ENCODE measurements at regions not wholly inside any gene's neighbourhood (a gene's known extent, or its start where the extent isn't known, plus 50 kb on each side); places are given as distances from the start of the nearest gene placed in this dataset.

DNA sequence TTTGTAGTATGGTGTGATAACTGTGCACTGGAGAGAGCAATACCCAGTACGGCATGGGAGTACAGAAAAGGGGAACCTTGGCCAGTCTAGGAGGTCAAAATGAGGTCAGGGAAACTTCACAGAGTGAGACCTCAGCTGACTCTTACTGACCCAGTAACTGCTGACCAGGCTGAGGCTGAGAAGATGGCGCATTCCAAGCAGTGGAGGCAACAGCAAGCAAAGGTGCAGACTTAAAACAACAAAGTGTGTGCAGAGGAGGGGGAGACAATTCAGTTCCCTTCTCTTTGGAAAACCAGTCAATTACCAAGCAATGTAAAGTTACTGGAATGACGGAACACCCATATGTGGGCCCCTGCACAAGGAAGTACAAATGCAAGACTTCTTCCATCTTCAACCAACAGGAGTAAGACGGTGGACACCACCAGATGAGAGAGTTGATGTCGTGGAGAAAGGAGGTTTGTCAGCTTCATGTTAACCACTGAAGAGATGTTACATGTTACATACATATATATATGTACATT is 54.6 kb upstream of the PRDX6 start:
- DNase-seq (ENCODE audit: low read depth) = no peak

DNA sequence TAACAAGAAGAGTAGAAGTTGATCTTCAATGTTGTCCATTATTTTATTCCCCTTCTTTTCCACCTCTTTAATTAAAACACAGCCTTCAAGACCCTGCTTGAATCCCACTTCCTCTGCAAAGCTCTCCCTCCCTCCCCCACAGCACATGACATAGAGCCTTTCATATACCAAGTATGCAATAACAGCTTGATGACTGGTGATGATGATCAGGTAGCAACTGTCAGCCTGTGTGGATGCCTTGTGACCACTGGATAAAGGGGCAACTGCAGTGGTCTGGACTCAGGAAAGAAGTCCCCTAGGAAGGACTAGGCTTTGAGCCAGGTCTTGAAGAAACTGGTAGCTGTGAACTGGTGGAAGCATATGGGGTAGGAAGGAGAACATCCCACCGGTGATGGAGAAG is 53.8 kb upstream of the PRDX6 start:
- no peak for DNase-seq (ENCODE audit: low read depth)

DNA sequence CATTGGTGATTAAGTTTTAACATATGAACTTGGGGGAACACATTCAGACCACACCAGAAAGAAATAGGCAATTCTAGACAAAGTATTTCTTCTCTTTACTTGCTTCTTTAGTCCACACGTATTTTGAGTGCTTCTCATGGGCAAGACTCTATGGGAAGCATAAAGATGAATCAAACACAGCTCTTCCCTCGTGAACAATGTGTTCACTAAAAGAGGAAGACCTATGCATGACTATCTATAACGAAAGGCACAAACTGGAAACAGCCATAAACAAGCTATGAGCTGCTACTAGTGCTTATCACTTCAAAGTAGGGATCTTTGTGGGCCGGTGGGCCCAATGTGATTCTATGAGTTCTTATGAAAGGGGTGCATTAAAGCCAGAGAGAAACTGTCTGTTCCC is 53.0 kb upstream of the PRDX6 start:
- DNase-seq (ENCODE audit: low read depth) = no peak

DNA sequence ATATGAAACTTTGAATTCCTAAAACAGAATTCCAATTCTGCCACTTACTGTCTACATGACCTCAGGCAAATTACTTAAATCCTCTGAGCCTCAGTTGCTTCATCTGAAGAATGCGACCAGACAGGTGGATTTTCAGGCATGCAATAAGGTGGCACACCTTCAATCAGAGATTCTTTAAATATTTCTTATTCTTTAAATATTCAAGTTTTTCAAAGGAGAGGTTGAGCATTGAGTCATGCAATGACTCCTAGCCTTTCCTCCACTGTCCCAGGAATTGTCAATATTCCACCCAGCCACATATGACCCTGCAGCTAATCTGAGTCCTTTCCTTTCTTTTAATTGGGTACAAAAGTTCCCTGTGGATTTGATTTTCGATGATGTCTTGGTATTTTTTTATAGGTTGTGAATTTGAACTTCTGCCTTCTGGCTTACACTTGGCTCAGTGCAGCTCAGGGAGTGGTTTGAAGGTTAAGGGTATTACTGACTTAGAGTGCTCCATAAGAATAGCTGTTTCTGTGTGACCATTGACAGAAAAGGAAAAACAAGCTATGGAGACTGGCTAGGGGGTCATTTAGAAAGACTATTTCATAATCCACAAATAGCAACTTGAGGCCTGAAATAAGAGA is 52.2 kb upstream of the PRDX6 start:
- DNase-seq (ENCODE audit: low read depth) = no peak

DNA sequence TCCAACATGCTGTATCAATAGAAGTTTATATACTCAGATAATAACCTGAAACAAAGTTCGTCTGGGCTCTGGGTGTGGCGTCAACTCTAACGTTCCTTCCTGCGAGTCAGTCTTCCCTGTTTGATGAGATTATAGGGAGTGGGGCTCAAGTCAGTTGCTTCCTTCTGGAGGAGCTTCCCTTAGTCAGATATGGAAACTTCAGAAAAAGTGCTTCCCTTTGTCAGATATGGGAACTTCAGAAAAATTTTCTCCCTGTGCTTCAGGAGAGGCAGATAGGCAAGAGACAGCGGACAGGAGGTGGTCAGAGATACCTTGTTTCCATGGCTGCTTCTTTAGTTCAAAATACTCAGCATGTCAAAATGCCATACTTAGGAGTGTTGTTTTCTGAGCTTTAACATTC is 51.1 kb upstream of the PRDX6 start:
- no peak for DNase-seq (ENCODE audit: low read depth)

DNA sequence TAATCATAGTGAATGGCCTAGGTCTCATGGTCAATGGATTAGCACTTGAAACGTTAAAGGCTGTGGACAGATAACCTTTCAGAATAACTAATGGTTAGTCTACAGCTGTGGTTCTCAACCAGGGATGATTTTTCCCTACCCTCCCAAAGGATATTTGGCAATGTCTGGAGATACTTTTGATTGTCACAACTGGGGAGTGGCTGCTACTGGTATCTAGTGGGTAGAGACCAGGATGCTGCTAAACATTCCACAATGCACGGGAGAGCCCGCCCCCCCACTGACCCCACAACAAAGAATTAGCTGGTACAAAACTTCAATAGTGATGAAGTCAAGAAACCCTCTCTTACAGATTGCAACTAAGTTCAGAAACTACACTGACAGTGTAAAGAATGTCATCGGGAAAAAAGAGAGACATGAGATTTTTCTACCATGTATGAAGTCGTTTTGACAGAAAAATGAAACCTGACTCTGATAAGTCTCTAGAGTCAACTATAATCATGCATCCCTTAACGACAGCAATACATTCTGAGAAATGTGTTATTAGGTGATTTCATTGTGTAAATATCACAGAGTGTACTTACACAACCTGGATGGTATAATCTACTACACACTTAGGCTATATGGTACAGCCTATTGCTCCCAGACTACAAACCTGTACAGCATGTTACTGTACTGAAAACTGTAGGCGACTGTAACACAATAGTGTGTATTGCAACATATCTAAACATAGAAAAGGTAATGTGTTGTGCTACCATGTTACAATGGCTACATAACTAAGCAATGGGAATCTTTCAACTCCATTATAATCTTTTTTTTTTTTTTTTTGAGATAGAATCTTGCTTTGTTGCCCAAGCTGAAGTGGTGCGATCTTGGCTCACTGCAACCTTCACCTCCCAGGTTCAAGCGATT is 49.7 kb upstream of the PRDX6 start:
- DNase-seq (ENCODE audit: low read depth) = no peak

Data from stromal cell of bone marrow (primary cell).